K562 (cell line): ENCODE measurements at regions not wholly inside any gene's neighbourhood (a gene's known extent, or its start where the extent isn't known, plus 50 kb on each side); places are given as distances from the start of the nearest gene placed in this dataset.

ENCODE experiments used
- BRD9 ChIP-seq: fragments of 450-650 bp; IDR thresholded peaks from 2 replicates; pipeline ENCODE4 v1.6.1; 2018; ENCODE audit warnings: low read depth; ENCODE audit not compliant: partially characterized antibody
- CAMTA2 ChIP-seq: fragments of 250-450 bp; sonication (Bioruptor Pico); conservative IDR thresholded peaks from 2 replicates; pipeline ENCODE4 v1.5.1; 2022
- IFI16 ChIP-seq: fragments of 250-450 bp; sonication (Bioruptor Pico); IDR thresholded peaks from 2 replicates; pipeline ENCODE4 v2.1.2; 2022; ENCODE audit warnings: mild to moderate bottlenecking, inconsistent platforms
- RERE ChIP-seq: sonication (generic); formaldehyde crosslinking; IDR thresholded peaks from 2 replicates; pipeline ENCODE4 v1.8.0; 2023; ENCODE audit warnings: missing genetic modification reagents, mild to moderate bottlenecking, borderline replicate concordance
- ZNF347 ChIP-seq: fragments of 450-650 bp; formaldehyde crosslinking; IDR thresholded peaks from 2 replicates; pipeline ENCODE4 v1.4.0; 2020; ENCODE audit warnings: low read depth, mild to moderate bottlenecking, moderate library complexity
- ZNF740 ChIP-seq, 3 experiments: fragments of 200-800 bp in 1 of 3; sonication (Bioruptor generic) in 1 of 3; sonication (generic) in 1 of 3; formaldehyde crosslinking in 1 of 3; IDR thresholded peaks; 2 replicates each; pipeline versions ENCODE4 v1.6.1 to v1.8.0; 2016 to 2022; ENCODE audit warnings: mild to moderate bottlenecking in 2 of 3, missing compliant biosample characterization in 2 of 3, missing genetic modification characterization in 2 of 3, missing genetic modification reagents in 1 of 3
- TF ChIP-seq, protein P1 (sequence below): fragments of 250-450 bp; sonication (Bioruptor Pico); IDR thresholded peaks from 2 replicates; pipeline ENCODE4 v1.5.0; 2020; ENCODE audit warnings: mild to moderate bottlenecking, borderline replicate concordance

- TF ChIP-seq ZNF347 (CRISPR knock-in tag) (no peak), ZNF740 (CRISPR knock-in tag; IDR thresholded peaks at IDR 0.05) (no peak), ZNF740 (tag; IDR thresholded peaks at IDR 0.05) (no peak), IFI16 (CRISPR knock-in tag) (no peak), BRD9 (no peak), CAMTA2 (no peak), RERE (CRISPR knock-in tag) (no peak)
- TF ChIP-seq, protein P1, sequence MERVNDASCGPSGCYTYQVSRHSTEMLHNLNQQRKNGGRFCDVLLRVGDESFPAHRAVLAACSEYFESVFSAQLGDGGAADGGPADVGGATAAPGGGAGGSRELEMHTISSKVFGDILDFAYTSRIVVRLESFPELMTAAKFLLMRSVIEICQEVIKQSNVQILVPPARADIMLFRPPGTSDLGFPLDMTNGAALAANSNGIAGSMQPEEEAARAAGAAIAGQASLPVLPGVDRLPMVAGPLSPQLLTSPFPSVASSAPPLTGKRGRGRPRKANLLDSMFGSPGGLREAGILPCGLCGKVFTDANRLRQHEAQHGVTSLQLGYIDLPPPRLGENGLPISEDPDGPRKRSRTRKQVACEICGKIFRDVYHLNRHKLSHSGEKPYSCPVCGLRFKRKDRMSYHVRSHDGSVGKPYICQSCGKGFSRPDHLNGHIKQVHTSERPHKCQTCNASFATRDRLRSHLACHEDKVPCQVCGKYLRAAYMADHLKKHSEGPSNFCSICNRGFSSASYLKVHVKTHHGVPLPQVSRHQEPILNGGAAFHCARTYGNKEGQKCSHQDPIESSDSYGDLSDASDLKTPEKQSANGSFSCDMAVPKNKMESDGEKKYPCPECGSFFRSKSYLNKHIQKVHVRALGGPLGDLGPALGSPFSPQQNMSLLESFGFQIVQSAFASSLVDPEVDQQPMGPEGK (CRISPR knock-in tag): no peak
- TF ChIP-seq, all 486 proteins: peak for 0
Observed at GRCh38 chr1:55572878-55573734, 357.9 kb upstream of the USP24 start (continued).
